HL-60 (cell line): ENCODE measurements at regions not wholly inside any gene's neighbourhood (a gene's known extent, or its start where the extent isn't known, plus 50 kb on each side); places are given as distances from the start of the nearest gene placed in this dataset.

Experiments used
- DNase-seq, 2 experiments: peaks; one replicate each; pipeline ENCODE4 v3.0.0-alpha.2; 2010 to 2020; ENCODE audit warnings: low read depth in 1 of 2, low spot score in 1 of 2
- H3K27ac ChIP-seq: fragments of 250-450 bp; sonication (Bioruptor Pico); replicated peaks from 2 replicates; pipeline ENCODE4 v1.5.1; 2020; ENCODE audit warnings: mild to moderate bottlenecking, moderate library complexity
- H3K27me3 ChIP-seq: fragments of 250-450 bp; sonication (Bioruptor Pico); 2 replicates; pipeline ENCODE4 v1.5.1; 2021; ENCODE audit warnings: mild to moderate bottlenecking, moderate library complexity; ENCODE audit not compliant: insufficient read depth, poor library complexity, severe bottlenecking
- H3K4me3 ChIP-seq: replicated peaks from 2 replicates; pipeline ENCODE4 v1.5.1; 2011; ENCODE audit warnings: mild to moderate bottlenecking, control low read depth, low read length; ENCODE audit not compliant: insufficient read depth
- CTCF ChIP-seq: IDR thresholded peaks from one replicate; pipeline ENCODE4 v1.5.1; 2011; ENCODE audit warnings: low read length, control low read depth, inconsistent platforms; ENCODE audit not compliant: insufficient read depth
- GABPA ChIP-seq: IDR thresholded peaks from 2 replicates; pipeline ENCODE4 v1.6.1; 2012; ENCODE audit warnings: low read depth
- POLR2AphosphoS5 ChIP-seq: IDR thresholded peaks from 2 replicates; pipeline ENCODE4 v1.6.1; 2012; ENCODE audit warnings: low read depth
- REST ChIP-seq: IDR thresholded peaks from 2 replicates; pipeline ENCODE4 v1.6.1; 2012; ENCODE audit warnings: low read depth; ENCODE audit not compliant: insufficient replicate concordance
- SPI1 ChIP-seq: IDR thresholded peaks from 2 replicates; pipeline ENCODE4 v1.6.1; 2012; ENCODE audit warnings: low read depth, mild to moderate bottlenecking, borderline replicate concordance

GRCh38 chr16:86787538-86787937 is 209.2 kb downstream of the FOXL1 start:
- Histone ChIP-seq H3K27me3 (no peaks in the 10 kb centered on the region), H3K27ac (no peak overlapping the region), H3K4me3 (no peak overlapping the region)
- no peak for TF ChIP-seq REST
- no peak for TF ChIP-seq CTCF
- TF ChIP-seq SPI1: no peak
- TF ChIP-seq POLR2AphosphoS5: no peak
- DNase-seq: no peak

- no peaks in the 10 kb centered on the region for H3K27me3 ChIP-seq
- no peak for TF ChIP-seq SPI1
- no peak for TF ChIP-seq CTCF
- TF ChIP-seq REST: no peak
- no peak for TF ChIP-seq GABPA
- TF ChIP-seq POLR2AphosphoS5: no peak
- H3K4me3 ChIP-seq: no peak overlapping the region
- no peak overlapping the region for H3K27ac ChIP-seq
- DNase-seq: no peak
Observed at GRCh38 chr16:86789621-86790051, 211.3 kb downstream of the FOXL1 start.

- H3K27me3 ChIP-seq: no peaks in the 10 kb centered on the region
- H3K4me3 ChIP-seq: no peak overlapping the region
- H3K27ac ChIP-seq: no peak overlapping the region
- TF ChIP-seq CTCF (no peak), SPI1 (no peak), REST (no peak), GABPA (no peak), POLR2AphosphoS5 (no peak)
- no peak for DNase-seq
Observed at GRCh38 chr16:86791287-86792035, 213.1 kb downstream of the FOXL1 start.
